GM18502 (cell line): ENCODE measurements at regions not wholly inside any gene's neighbourhood (a gene's known extent, or its start where the extent isn't known, plus 50 kb on each side); places are given as distances from the start of the nearest gene placed in this dataset.

Experiments used
- ATAC-seq: cut with Tn5 transposase; IDR thresholded peaks from one replicate; pipeline ENCODE4 v1.9.1; 2021; ENCODE audit warnings: mild to moderate bottlenecking; ENCODE audit not compliant: unreplicated experiment, poor library complexity

DNA sequence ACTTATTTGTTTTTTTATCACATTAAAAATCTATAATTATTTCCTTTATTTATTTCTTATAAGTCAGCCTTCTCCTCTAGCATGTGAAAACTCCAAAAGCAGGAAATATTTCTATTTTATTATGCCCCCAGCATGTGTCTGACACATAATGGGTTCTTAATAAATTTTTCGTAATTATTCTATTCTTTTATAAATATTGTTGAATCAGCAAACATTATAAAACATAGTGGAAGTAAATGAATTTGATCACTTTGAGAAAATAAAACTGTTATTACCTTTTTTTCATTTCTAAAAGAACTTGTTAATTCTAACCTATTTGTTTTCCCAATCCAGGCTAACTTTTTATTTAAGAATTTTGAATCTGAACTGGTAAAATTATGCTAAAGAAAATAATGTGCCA, 509.1 kb upstream of the PCDH15 start:
- ATAC-seq: no peak

DNA sequence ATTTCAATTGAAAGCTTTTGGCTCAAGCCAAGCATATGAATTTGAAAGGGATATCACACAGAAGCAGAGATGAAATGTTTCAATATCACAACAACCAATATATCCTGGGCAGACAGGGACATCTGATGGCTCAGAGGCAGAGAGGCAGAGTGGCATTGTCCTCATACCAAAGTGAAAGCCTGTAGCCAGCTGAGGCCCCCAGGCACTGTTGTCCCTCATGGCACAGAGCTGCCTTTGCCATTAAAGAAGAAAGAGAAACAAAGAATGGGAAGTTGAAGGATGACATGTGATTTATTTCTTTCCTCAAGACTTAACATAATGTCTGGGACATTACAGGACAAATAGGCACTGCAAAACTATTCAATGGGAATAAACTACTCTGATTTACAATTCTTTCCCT, 504.3 kb upstream of the PCDH15 start:
- no peak for ATAC-seq

DNA sequence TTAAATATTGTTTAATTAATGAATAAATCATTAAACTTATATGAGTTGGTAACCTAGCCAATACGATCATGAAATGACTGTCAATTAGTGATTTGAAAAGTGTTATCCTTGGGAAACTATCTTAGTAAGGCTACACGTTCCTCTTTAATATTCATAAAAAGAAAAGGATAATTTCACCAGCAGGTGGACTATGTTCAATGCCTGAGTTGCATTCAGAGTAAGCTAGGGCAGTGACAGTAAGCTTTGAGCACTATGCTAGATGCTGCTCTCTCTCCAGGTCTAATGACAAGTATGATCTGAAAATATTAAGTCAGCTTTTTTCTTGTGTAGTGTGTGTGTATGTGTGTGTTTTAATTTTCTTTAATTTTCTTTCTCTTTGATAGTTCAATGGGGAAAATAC, 486.3 kb upstream of the PCDH15 start:
- ATAC-seq: no peak

DNA sequence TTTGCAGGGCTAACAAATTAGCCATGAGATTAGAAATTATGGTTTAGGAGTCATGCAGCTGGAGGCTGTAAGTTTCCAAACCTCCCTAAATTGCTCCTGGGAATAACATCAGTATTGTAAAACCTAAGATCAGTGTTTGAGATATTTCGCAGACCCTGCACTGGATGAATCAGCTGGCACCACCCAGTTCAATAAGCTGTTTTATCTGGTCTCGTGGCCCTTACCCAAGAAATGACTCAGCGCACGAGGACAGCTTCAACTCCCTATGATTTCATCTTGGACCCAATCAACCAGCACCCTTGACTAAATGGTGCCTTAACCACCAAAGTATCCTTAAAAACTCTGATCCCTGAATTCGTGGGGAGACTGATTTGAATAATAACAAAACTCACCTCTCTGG, 482.0 kb upstream of the PCDH15 start:
- ATAC-seq: no peak

DNA sequence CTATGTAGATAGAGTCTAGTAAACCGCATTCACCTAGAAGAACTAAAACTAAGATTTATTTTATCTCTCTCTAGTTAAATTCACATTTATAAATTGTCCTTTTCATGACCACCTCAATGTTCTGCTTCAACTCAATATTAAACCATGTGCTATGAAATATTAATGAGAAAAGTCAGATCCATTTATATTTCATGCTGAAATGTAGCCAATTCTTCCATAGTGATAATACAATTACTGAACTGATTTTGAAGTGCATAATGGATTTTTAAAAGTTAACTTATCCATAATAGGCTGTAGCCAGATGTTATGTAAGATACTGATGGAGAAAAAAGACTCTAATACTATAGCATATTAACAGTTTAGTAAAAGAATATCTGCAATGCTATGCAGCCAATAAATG, 479.7 kb upstream of the PCDH15 start:
- ATAC-seq: no peak

DNA sequence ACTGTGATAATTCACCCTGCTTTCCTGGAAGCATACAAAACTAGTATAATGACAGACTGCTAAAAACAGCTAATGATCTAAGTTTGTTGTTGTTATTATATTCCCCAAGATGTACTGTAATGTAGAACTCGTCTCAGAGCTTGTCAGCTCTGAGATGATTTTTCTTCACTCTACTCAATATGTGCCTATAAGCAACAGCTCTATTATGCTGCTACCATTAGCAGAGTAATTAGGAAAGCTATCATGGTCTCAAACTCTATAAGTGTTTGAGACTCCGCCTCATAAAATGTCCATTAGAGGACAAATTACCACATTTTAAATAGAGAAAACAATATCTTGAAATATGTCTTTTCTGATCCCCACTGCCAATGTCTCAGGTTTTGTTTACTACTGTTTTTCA, 476.5 kb upstream of the PCDH15 start:
- ATAC-seq: no peak

DNA sequence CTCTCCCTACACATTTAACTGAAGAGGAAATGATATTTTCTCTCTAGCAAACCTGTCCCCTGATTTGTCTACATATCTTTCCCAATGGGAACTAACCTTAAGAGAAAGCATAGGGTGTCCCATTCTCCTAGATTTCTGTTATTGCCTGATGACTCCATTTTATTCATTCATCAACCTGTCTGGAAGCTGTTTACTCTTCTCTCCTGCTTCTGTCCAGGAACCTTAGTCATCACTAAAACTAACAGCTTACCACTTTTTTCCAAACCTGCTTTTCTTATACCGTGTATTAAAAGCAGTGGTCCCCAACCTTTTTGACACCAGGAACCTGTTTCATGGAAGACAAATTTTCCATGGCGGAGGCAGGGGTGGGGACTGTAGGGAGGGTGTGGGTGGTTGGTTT, 473.3 kb upstream of the PCDH15 start:
- no peak for ATAC-seq

DNA sequence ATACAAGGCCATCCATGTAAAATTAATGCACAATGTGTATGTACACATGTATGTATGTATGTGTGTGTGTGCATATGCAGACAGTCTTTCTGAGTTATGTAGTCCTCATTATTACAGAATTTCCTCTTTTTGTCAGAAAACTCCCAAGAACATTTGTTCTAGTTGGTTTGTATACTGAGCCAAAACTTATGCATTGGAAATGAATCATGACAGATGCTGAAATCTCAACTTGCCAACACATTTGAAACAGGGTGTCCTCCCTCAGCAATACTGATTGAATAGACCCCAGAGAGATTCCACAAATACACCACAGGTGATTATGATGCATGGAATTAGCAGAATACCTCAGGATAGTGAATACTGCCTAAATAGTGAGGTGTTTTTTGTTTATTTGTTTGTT, 472.9 kb upstream of the PCDH15 start:
- ATAC-seq: no peak

DNA sequence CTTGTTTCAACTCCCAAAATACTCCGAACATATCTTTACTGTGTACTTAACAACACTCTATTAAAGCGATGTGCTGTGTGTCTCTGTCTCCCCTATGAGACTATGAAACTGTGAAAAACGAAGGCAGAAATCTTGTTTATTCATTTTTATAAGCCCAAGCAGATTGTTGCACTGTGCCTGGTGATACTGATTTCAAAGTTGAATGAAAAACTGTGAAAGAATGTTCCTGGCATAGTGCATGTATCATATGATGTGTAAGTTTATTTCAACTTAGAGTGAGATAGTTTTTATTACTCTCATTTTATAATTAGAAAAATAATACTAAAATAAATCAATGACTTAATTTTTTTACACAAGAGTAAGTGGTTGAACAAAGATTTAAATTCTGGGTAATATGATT, 471.9 kb upstream of the PCDH15 start:
- no peak for ATAC-seq

DNA sequence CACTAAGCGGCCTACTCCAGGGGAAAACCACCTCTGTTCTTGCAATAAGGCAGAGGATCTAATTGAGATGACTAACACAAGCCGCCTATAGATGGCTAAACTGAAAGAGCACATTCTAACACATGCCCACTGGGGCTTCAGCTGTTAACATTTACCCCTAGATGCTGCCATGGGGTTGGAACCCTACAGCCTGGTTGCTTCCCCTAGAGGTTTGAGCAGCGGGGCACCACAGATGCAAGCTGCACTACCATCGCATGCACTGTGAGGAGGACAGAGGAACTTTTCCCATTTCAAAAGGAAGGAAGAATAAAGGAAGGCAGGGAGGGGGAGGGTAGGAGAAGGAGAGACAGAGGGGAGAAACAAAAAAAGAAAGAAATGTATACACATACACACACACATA, 465.8 kb upstream of the PCDH15 start:
- no peak for ATAC-seq

DNA sequence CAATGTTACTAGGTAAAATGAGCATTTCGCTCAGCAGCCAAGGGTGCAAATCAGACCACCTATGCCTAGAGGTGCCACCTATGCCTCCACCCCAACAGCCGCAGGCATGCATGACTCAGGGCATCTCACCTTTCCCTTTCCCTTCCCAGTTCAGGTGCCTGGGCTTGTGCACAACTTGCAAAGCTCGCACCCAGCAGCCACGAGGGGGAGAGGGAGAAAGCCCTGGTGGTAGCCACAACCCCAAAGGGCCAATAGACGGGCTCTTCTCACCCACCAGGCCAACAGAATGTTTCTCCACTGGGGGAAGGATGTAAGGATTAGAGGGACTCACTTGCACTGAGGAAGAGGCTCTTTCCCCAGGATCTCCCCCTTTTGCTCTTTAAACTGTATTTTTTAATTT, 462.3 kb upstream of the PCDH15 start:
- ATAC-seq: no peak

DNA sequence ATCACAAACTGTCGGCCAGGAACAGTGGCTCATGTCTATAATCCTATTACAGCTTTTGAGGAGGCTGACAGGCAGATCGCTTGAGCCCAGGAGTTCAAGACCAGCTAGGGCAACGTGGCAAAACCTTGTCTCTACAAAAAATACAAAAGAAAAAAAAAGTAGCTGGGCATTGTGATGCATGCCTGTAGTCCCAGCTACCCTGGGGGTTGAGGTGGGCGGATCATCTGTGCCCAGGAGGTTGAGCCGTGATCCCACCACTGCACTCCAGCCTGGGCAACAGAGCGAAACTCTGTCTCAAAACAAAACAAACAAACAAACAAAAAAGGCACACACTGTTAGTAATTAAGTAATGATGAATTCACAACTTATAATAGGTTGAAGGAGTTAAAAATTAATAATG, 441.5 kb upstream of the PCDH15 start:
- ATAC-seq: no peak

DNA sequence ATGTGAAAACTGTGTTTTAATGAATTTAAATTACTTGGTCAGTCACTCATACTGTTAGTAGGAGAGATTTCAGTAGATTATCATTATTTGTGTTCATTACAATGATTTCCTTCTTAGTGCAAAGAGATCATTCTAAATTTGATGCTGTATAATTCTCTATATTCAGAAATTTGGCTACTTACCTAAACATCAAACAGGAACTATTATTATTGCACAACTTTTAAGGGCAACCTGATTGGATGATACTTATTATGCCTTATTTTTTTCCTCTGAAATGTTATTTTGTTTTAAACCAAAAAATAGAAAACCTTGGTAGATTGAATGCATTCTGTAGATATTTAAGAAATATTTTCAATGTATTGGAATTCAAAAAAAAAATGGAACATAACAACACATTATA, 436.4 kb upstream of the PCDH15 start:
- ATAC-seq: no peak

DNA sequence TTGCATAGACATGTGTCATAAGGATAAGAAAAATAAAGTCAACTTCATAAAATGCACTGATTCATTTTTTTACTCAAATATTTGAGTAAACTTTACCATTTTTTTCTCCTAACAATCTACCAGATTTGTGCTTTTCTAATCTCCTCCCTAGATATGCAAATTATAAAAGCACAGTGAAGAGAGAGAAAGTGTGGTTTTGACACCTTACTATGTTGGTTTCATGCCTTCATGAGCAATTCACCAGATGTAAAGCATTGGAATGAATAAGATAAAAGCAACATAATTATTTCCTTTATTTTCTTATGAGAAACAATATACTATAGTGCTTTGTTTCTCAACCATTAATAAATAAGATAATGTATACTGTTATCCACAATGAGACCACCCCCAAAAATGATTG, 432.5 kb upstream of the PCDH15 start:
- peak; percentile 99 for ATAC-seq

DNA sequence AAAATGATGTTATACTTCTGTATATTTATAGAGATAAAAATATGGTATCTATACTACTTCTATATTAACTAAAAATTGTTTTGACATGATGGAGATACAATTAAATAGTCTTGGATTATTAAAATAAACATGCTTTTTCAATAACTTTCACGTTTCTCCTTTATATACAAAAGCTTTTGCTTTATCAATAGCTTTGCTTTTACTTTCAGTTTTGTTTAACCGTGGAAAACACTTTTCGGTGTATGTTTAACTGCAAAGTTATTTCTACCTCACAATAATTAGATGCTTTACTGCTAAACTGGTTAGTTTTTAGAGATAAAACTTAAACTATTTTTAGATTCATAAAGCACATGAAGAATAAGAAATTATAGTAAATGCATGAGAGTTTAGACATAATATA, 432.1 kb upstream of the PCDH15 start:
- peak; percentile 44 for ATAC-seq

DNA sequence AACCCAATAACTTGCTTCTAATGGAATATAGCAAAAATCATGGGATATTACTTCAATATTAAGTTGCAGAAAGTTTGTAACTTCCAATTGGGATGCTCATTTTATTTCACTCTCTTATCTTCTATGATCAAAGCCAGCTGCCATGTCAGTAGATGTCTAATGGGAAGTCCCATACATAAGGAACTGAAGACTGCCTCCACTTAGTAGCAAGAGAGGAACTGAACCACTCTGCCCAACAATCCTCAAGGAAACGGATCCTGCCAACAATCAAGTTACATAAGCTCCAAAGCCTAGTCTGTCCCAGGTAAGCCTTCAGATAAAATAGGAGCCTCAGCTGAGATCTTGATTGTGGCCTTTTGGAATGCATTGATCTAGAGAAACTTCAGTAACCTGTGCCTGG, 431.5 kb upstream of the PCDH15 start:
- ATAC-seq: peak; percentile 38

DNA sequence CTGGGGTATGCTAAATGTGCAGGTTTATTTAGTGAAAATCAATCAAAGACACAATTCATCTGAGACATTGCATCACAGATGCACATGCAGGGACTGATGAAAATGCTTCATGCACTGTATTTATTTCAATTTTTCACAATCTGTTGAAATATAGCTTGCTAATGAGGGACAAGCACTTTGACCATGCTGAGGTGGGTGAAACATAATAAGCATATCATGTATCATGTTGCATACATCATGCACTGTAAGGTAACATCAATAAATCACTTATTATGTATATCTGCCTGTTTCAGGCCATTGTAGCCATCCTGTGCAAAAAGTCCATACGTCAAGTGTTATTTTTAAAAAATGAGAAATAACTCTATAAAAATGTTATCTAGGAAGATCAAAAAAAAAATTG, 426.9 kb upstream of the PCDH15 start:
- no peak for ATAC-seq

DNA sequence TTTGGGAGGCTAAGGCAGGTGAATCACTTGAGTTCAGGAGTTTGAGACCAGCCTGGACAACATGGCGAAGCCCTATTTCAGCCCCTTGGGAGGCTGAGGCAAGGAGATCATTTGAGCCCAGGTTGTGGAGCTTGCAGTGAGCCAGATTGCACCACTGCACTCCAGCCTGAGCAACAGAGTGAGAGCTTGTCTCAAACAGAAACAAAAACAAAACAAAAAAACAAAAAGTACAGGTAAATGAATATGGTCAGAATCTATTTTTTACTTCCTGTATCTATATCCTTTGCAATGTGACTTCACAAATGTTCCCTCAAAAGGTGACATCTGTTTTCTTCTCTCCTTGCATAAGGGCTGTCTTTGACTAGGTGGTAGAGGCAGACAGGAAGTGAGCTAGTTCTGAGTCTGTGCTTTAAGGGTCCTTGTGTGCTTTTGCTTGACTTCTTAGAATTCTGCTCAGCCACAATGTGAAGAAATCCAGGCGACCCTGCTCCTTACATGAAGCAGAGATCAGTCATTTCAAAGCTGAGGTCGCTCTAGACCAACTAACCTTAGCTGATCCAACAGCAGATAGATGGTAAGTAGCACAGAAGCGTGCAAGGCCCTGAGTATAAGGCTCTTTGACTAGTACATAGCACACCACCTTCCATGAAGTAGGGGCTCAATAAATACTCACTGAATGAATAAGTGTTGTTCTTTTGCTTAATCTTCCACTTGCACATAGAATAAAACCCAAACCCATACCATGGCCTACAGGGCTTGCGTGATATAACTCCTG, 423.2 kb upstream of the PCDH15 start:
- peak; percentile 70 for ATAC-seq

DNA sequence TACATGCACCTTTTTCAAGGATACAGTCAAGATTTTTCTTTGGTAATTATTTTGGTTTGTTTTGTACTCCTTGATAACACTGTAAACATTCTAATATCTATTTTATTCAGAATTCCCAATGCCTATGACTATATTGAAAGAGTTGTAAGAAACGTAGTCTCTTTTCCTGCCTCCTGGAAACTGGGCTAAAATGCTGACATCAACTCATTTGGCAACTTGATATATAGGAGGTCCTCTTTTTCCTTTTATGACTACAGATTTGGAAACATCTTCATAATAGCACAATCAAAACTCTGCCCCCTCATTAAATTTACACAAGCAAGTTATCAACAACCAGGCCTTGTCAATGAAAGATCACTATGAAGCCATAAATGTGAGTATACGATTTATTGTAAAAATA, 422.3 kb upstream of the PCDH15 start:
- ATAC-seq: no peak

DNA sequence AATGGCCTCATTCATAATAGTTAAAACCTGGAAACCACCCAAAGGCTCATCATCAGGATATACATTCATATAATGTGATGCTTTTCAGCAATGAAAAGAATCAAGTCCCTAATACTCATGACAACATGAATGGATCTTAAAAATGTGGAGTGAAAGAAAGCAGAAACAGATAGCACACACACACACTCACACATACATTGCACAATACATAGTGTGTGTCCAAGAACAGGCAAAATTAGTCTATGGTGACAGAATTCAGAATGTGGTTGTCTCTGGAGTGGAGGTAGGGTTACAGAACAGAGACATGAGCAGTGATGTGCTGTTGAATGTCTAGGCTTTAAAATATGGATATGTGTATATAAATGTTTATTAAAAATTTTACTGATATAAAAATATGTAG, 419.9 kb upstream of the PCDH15 start:
- no peak for ATAC-seq

DNA sequence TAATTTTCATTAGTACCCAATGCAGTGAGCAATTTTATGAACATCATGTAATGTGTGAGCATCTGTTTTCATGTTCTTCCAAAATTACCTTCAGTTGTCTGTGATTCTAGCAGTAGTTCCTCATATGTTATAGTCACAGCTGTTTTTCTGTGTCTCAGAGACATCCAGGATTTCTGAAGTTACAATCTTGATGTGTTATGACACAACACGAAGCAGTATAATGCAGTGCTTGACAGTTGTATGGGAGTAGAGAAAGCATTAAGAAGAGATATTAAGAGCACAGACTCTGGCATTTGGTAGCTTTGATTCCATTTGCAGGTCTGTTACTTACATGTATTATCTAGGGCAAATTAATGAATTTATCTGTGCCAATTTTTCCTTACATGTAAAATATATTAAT, 414.7 kb upstream of the PCDH15 start:
- ATAC-seq: no peak

DNA sequence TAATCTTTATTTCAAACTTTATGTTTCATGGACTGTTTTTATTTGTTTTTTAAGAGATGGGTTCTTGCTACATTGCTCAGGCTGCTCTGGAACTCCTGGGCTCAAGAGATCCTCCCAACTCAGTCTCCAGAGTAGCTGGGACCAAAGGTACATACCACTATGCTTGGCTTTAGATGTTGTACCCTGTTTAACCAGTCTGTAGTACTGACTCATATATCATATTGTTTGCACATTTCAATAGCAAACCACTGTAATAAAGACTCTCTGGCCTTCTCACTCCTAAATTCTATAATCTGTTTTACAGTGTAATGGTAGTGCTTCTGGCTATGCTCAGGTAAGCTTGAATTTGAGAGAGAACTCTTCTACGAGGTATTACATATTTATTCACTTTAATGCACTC, 413.6 kb upstream of the PCDH15 start:
- ATAC-seq: no peak

DNA sequence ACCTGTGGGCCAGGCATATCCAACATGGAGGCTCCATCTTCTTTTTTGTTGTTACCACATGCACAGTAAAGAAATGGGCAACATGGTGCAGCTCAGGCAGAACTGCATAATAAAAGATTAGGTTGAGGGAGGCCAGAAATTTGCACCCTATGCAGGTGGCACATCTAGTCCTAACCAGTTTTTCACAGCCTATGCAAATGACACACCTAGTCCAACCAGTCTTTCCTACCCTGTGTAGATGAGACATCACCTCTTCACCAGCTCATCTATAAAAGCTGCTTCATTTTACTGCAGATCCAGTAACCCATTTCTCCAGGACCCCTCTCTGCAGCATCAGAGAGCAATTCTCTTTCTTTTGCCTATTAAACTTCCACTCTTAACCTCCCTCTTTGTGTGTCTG, 411.0 kb upstream of the PCDH15 start:
- no peak for ATAC-seq
